OCI-LY7 (cell line): ENCODE measurements at regions not wholly inside any gene's neighbourhood (a gene's known extent, or its start where the extent isn't known, plus 50 kb on each side); places are given as distances from the start of the nearest gene placed in this dataset.

Experiments
- BruUV-seq: library from RNA; stranded (reverse); fragments of 400-500 nt; replicated peaks from 2 replicates; lab custom pipeline; 2021; lab: Mats Ljungman, UMichigan
- CTCF ChIA-PET: fragments of 300-600 bp; sonication (Branson Sonifier 250); formaldehyde crosslinking; loops from one replicate; lab custom pipeline; 2022; ENCODE audit warnings: antibody characterized with exemption; ENCODE audit not compliant: unreplicated experiment; lab: Charles Lee
- POLR2A ChIA-PET: fragments of 300-600 bp; sonication (Branson Sonifier 250); formaldehyde crosslinking; loops from one replicate; lab custom pipeline; 2022; ENCODE audit warnings: antibody characterized with exemption; lab: Charles Lee
- DNase-seq: peaks from one replicate; pipeline ENCODE4 v3.0.0-alpha.2; 2015; ENCODE audit warnings: low spot score
- H2AFZ ChIP-seq: fragments of 200-600 bp; sonication (generic), shearing (Covaris generic); 2 replicates; pipeline ENCODE4 v1.6.1; 2014; ENCODE audit warnings: mild to moderate bottlenecking, antibody characterized with exemption, low read length, moderate library complexity
- H3K27ac ChIP-seq: fragments of 200-600 bp; sonication (generic); 2 replicates; pipeline ENCODE4 v1.5.1; 2014; ENCODE audit warnings: mixed run types, low read depth, mild to moderate bottlenecking, moderate library complexity, low read length, inconsistent platforms; ENCODE audit not compliant: poor library complexity, severe bottlenecking
- H3K36me3 ChIP-seq: fragments of 200-600 bp; sonication (generic); 2 replicates; pipeline ENCODE4 v1.6.1; 2014; ENCODE audit warnings: mild to moderate bottlenecking, antibody characterized with exemption, low read length, moderate library complexity, mixed read lengths; ENCODE audit not compliant: insufficient read depth
- H3K4me1 ChIP-seq: fragments of 200-600 bp; sonication (generic); 2 replicates; pipeline ENCODE4 v1.5.1; 2014; ENCODE audit warnings: mild to moderate bottlenecking, low read length; ENCODE audit not compliant: insufficient read depth, poor library complexity, severe bottlenecking
- H3K4me2 ChIP-seq: fragments of 200-600 bp; sonication (generic); 2 replicates; pipeline ENCODE4 v1.6.1; 2014; ENCODE audit warnings: mild to moderate bottlenecking, low read length
- H3K4me3 ChIP-seq: fragments of 200-600 bp; sonication (generic); 2 replicates; pipeline ENCODE4 v1.5.1; 2014; ENCODE audit warnings: mild to moderate bottlenecking, low read depth, low read length; ENCODE audit not compliant: poor library complexity, severe bottlenecking
- H3K79me2 ChIP-seq: fragments of 200-600 bp; sonication (generic); 2 replicates; pipeline ENCODE4 v1.6.1; 2016; ENCODE audit warnings: low read depth, mild to moderate bottlenecking, low read length, moderate library complexity, mixed read lengths; ENCODE audit not compliant: insufficient read depth
- H3K9me2 ChIP-seq: fragments of 200-600 bp; sonication (generic); 2 replicates; pipeline ENCODE4 v1.6.1; 2016; ENCODE audit warnings: mild to moderate bottlenecking, low read length, mixed read lengths; ENCODE audit not compliant: insufficient read depth
- H3K9me3 ChIP-seq: fragments of 200-600 bp; sonication (generic); 2 replicates; pipeline ENCODE4 v1.6.1; 2014; ENCODE audit warnings: mild to moderate bottlenecking, mixed run types, low read length, mixed read lengths
- H4K20me1 ChIP-seq: fragments of 200-600 bp; sonication (generic); 2 replicates; pipeline ENCODE4 v1.6.1; 2014; ENCODE audit warnings: mild to moderate bottlenecking, antibody characterized with exemption, low read length, moderate library complexity, mixed read lengths; ENCODE audit not compliant: insufficient read depth
- EZH2phosphoT487 ChIP-seq: fragments of 200-600 bp; sonication (generic); IDR thresholded peaks from 2 replicates; pipeline ENCODE4 v1.6.1; 2018; ENCODE audit warnings: low read depth, borderline replicate concordance, mild to moderate bottlenecking, mixed run types, antibody characterized with exemption, low read length, moderate library complexity, mixed read lengths
- intact Hi-C: fragments of 100-400 bp; cut with micrococcal nuclease; formaldehyde crosslinking; loops from one replicate; pipeline ENCODE4 v1.10.0; 2022; ENCODE audit not compliant: unreplicated experiment
- TF ChIP-seq, protein P1 (sequence below): fragments of 200-600 bp; sonication (generic); conservative IDR thresholded peaks from 2 replicates; pipeline ENCODE4 v1.5.1; 2014; ENCODE audit warnings: mild to moderate bottlenecking, antibody characterized with exemption, low read length, moderate library complexity, mixed read lengths

DNA sequence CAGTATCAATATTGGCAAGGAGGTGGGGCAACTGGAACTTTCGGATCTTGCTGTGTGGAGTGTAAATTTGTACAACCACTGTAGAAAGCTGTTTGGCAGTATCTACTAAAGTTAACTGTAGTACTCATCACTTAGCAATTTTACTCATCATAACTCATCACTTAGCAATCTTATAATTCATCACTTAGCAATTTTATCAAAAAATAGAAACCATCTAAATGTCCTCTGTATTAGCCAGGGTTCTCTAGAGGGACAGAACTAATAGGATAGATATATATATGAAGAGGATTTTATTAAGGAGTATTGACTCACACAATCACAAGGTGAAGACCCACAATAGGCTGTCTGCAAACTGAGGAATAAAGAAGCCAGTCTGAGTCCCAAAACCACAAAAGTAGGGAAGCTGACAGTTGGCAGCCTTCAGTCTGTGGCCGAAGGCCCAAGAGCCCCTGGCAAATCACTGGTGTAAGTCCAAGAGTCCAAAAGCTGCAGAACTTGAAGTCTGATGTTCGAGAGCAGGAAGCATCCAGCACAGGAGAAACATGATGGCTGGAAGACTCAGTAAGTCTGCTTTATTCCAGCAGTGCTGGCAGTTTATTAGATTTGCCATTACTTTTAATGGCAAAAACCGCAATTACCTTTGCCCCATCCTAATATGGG is 92.9 kb upstream of the USP47 start:
- Histone ChIP-seq H4K20me1 (no peaks in the 10 kb centered on the region), H3K9me2 (no peaks in the 10 kb centered on the region), H3K4me3 (no peak overlapping the region), H3K27ac (no peak overlapping the region), H3K9me3 (no peaks in the 10 kb centered on the region), H3K4me2 (no peak overlapping the region), H3K36me3 (no peaks in the 10 kb centered on the region), H3K4me1 (no peaks in the 10 kb centered on the region), H2AFZ (no peak overlapping the region), H3K79me2 (no peaks in the 10 kb centered on the region)
- POLR2A ChIA-PET, result no interaction called here
- CTCF ChIA-PET, result no interaction called here
- DNase-seq, result no peak
- TF ChIP-seq, protein P1, sequence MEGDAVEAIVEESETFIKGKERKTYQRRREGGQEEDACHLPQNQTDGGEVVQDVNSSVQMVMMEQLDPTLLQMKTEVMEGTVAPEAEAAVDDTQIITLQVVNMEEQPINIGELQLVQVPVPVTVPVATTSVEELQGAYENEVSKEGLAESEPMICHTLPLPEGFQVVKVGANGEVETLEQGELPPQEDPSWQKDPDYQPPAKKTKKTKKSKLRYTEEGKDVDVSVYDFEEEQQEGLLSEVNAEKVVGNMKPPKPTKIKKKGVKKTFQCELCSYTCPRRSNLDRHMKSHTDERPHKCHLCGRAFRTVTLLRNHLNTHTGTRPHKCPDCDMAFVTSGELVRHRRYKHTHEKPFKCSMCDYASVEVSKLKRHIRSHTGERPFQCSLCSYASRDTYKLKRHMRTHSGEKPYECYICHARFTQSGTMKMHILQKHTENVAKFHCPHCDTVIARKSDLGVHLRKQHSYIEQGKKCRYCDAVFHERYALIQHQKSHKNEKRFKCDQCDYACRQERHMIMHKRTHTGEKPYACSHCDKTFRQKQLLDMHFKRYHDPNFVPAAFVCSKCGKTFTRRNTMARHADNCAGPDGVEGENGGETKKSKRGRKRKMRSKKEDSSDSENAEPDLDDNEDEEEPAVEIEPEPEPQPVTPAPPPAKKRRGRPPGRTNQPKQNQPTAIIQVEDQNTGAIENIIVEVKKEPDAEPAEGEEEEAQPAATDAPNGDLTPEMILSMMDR, result no peak
- no peak for TF ChIP-seq EZH2phosphoT487
- BruUV-seq, result no TSS peak
- intact Hi-C loops, result no loop called here

DNA sequence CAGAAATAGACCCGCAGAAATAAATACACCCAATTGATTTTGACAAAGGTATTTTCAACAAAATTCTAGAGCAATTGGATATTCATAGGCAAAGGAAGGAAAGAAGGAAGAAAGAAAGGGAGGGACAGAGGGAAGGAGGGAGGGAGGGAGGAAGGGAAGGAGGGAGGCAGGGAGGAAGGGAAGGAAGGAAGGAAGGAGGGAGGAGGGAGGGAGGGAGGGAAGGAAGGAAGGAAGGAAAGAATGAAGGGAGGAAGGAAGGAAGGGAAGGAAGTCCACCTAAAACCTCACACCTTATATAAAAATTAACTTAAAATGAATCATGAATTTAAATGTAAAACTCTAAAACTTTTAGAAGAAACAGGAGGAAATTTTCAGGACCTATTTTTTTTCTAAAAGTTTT is 94.2 kb upstream of the USP47 start:
- ChIA-PET CTCF (no interaction called here), POLR2A (no interaction called here)
- no TSS peak for BruUV-seq
- H3K4me3 ChIP-seq, result no peak overlapping the region
- no peak overlapping the region for H3K27ac ChIP-seq
- H3K36me3 ChIP-seq, result no peaks in the 10 kb centered on the region
- no peaks in the 10 kb centered on the region for H3K4me1 ChIP-seq
- H2AFZ ChIP-seq, result no peak overlapping the region
- intact Hi-C loops, result no loop called here
- no peaks in the 10 kb centered on the region for H3K79me2 ChIP-seq
- no peak for DNase-seq
- TF ChIP-seq EZH2phosphoT487, result no peak
- TF ChIP-seq, protein P1, result no peak
- no peaks in the 10 kb centered on the region for H3K9me3 ChIP-seq
- no peak overlapping the region for H3K4me2 ChIP-seq
- no peaks in the 10 kb centered on the region for H4K20me1 ChIP-seq
- H3K9me2 ChIP-seq, result no peaks in the 10 kb centered on the region

DNA sequence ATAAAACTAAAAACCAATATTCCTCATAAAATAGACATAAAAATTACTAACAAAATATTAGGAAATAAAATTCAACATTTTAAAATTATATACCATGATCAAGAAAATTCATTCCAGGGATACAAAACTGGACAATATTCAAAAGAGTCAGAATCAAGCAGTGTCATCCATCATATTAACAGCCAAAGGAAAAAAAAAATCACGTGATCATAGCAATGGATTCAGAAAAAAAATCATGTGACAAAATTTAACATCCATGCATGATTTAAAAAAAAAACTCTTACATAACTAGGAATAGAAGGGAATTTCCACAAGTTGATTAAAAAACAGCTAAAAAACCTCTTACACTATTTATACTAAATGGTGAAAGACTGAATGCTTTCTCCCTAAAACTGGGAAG is 95.3 kb upstream of the USP47 start:
- no peak for DNase-seq
- Histone ChIP-seq H4K20me1 (no peaks in the 10 kb centered on the region), H2AFZ (no peak overlapping the region), H3K9me2 (no peaks in the 10 kb centered on the region), H3K4me1 (no peaks in the 10 kb centered on the region), H3K36me3 (no peaks in the 10 kb centered on the region), H3K4me2 (no peak overlapping the region), H3K9me3 (no peaks in the 10 kb centered on the region), H3K27ac (no peak overlapping the region), H3K4me3 (no peak overlapping the region), H3K79me2 (no peaks in the 10 kb centered on the region)
- ChIA-PET POLR2A (no interaction called here), CTCF (no interaction called here)
- TF ChIP-seq, protein P1, result no peak
- TF ChIP-seq EZH2phosphoT487, result no peak
- BruUV-seq, result no TSS peak
- intact Hi-C loops, result no loop called here
